Renal cortex interstitium (tissue), 11 donors: ENCODE measurements at regions not wholly inside any gene's neighbourhood (a gene's known extent, or its start where the extent isn't known, plus 50 kb on each side); places are given as distances from the start of the nearest gene placed in this dataset.
A peak's percentile ranks its signal among the peaks of the same experiment; 100 is the strongest.

ENCODE experiments used
- DNase-seq, 11 donors: peaks; one replicate each; pipeline ENCODE4 v3.0.0-alpha.2; 2013; ENCODE audit warnings: low read depth in 9 of 11, low spot score in 4 of 11; ENCODE audit errors: extremely low read depth in 1 of 11

DNA sequence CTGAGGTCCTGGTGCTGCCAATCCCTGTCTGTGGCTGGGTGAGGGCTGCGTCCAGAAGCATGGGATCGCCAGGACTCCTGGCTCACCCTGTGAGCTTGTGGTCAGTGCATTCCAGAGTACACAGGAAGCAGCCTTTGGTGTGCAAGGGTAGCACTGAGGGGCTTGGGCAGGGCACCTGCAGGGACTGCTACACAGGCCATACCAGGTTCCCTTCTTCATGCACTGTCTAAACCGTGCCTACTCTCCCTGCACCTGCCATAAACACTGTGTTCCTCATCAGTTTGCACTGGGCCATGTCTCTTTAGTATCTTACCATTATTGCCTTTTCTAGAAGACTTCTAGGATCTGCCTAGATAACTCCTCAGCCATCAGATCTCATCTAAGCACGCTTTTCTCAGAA is 72.8 kb upstream of the NKX2-2 start:
- no peak for DNase-seq

DNA sequence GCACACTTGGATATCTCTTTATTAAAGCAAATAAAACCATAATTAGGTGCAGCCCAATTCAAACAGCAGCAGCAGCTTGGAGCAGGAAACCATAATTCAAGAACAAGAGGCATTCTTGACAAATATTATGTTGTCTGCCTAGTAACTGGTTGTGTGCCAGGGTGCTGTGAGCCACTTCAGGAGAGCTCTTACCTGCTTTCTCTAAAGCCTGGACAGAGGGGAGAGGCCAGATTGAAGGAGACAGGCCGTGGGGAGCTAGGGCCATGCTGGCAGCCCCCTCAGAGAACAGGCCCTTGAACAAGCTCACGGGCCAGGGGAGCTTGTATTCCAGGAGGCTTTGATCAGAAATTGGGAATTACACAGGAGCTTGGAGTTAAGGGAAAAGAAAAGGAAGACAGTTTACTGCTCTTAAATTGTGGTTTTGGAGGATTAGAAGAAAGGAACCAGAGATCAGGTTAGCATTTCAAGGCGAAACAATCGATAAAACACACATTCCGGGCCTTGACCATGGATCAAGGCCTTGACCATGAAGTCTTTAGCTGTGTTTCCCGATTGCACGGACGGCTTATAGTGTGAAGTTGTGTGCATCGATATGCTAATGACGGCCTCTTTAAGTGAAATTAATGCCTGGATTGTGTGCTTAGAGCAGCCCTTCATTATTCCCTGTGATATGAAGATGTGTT is 69.8 kb upstream of the NKX2-2 start:
- DNase-seq, result no peak

DNA sequence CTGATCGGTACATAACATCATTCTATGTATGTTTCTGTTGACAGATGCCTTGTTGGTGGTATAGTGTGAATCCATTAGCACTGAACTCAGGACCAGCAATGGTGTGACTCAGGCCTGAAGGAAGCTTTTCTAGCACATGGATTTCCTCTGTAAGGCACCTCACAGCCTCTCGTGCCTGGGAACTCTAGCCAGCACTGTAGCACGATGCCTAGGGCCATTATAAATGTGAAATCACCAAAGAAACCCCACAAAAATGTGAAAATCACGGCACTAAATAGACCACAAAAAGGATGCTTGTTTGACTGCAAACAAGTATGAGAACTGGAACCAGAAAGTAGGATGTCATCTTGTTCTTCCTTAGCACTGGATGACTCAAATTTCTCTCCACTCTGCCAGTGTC is 63.7 kb upstream of the NKX2-2 start:
- DNase-seq, result no peak

DNA sequence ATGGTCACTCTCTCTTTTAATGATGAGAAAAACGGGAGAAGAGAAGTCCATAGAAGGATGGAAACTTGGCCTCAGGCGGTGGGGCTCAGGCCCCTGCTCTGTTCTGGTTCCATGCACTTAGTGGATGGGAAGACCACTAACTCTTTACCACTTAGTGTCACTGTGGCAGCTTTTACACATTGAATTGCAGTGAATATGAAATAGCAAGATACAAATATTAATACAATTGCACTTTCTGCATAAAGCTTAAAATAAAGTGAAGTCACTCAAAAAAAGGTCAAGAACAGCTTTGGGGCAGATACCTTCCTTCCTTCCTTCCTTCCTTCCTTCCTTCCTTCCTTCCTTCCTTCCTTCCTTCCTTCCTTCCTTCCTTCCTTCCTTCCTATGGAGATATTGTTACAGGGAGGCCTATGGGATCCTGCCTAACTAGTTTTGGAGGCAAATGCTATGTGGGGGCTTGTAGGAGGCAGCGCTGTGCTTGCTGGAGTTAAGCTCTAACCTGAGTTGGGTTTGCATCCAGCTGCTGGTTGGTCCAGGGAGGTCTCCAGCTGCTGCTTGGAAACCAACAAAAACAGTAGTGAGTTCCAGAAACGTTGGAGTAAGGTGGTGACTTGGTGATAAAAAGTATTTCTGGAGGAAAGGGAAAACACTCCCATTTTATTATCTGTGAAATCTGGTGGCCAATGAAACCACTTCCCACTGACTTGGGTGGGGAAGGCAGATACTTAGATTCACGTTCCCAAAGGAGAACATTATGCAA is 62.3 kb upstream of the NKX2-2 start:
- no peak for DNase-seq

DNA sequence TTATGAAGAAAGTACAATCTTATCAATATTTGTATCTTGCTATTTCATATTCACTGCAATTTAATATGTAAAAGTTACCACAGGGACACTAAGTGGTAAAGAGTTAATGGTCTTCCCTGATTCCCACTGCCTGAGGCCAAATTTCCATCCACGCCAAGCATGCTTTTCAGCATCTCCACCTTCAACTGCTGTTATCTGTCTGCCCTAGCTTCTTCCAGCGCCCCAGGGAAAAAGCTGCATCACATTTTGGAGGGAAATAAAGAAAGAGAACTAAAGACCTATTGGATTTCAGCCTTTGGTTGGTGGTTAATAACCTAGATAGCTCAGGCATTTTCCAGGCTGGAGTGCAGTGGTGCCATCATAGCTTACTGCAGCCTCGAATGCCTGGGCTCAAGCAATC is 61.3 kb upstream of the NKX2-2 start:
- DNase-seq, result no peak

DNA sequence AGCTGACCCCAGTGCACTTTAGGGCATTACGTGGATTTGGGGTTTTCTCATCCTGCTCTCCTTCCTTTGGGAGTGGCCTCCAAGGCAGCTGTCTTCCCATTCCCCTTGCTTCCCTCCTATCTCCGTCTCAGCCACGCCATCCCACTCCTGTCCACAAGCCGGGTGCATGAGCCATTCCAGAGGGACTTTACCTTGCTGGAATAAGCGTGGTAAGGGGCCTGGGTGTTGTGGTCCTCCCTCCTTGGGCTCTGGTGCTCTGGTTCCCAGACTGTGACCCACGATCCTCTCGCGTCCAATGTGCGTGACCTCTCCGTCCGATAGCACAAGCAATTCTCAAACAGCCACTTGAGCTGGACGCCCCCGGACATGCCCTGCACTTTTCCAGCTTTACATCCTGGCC is 60.6 kb upstream of the NKX2-2 start:
- DNase-seq, result no peak

DNA sequence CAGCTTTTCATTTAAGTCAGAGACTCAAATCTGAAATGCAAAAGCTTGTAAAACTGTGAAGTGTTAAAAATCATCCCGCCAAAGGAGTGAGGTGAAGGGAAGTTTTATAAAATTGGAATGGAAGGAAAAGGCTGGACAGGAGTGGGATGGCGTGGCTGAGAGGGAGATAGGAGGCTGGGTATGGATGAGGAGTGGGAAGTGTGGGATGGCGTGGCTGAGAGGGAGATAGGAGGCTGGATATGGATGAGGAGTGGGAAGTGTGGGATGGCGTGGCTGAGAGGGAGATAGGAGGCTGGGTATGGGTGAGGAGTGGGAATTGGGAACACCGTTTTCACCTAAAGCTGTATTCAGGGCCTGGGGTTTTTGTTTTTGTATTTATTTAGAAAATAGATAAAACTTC is 59.4 kb upstream of the NKX2-2 start:
- no peak for DNase-seq

DNA sequence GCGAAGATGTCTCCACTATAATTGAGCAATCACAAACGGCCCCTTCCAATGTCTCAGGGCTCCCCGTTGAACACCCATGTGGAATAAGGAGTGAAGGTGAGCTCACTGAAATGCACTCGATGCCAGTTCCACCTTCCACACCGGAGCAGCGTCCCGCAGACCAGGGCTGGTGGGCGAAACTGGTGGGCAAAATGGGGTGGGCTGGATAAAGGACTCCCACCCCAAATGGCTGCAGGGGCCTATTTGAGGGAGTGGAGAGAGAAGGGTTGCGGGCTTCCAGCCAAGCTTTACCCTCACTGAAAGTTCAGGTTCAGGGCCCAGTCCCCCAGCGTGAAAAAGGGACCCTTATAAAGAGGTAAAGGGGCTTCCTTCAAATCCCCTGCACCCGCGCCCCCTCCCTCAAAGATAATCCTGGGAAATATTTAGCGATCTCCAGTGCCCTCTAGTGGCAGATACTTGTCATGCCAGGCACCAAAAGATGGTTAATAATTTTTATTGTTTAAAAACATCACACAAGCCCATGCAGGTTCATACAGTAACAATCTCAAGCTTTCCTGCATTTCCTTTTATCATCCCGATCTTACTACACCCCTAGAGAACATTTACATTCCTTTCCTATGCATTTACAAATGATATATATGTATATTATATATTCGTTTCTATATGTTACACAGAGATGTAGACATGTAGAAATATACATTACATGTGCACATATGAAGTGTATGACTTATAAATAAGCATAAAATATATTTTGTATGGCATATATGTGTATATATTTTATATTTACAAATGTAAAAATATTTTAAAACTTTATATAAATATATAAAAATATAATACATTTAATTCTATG is 58.2 kb upstream of the NKX2-2 start:
- DNase-seq, result peak in 2 of 11 donors; percentile 3

DNA sequence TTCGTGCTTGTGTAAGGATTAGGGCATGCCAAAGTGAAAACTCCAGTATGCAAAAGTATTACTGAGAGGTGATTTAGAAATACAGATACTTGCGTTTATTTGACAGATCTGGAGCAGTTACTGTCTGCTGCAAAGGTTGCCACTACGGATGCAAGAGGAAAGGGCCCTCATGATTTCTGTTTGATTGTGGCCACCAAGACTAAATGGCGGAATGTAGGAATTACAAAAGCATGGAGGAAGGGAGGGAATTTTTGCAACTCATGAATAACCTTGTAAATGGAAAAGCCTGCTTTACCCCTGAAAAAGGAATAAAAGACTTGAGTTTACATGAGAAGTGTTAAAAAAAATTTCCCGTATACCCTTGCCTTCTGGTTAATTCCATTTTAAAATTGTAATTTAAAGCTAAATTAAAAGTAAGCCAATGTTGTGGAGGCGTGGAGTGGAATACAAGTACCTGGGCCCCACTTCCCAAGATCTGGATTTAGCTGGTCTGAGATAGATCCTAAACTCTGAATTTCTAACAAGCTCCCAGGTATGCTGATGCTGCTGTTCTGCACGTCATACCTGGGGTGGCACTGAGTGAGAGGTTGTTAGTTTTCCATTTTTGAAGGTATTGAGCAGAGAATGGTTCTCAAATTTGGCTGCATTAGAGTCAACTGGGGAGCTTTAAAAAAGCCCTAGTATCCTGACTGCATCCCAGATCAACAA is 56.6 kb upstream of the NKX2-2 start:
- DNase-seq, result no peak

DNA sequence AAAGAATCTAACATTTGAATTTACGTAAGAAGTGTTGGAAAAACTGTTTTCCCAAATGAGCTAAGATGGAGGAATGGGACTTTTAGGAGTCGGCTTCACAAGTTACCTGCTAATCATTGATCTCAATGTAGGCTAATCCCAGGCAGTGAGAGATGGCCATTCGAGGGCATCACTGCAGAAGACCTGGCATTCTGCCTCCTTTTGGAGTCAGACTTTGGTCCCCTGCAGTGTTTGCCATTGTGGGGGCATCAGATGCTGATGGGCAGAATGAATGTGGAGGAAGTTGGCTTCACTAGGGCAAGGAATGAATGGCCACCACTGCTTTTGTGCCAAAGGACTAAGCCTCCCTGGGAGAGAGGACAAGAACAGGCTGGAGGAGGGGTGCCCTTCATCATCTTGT is 55.7 kb upstream of the NKX2-2 start:
- DNase-seq, result no peak

DNA sequence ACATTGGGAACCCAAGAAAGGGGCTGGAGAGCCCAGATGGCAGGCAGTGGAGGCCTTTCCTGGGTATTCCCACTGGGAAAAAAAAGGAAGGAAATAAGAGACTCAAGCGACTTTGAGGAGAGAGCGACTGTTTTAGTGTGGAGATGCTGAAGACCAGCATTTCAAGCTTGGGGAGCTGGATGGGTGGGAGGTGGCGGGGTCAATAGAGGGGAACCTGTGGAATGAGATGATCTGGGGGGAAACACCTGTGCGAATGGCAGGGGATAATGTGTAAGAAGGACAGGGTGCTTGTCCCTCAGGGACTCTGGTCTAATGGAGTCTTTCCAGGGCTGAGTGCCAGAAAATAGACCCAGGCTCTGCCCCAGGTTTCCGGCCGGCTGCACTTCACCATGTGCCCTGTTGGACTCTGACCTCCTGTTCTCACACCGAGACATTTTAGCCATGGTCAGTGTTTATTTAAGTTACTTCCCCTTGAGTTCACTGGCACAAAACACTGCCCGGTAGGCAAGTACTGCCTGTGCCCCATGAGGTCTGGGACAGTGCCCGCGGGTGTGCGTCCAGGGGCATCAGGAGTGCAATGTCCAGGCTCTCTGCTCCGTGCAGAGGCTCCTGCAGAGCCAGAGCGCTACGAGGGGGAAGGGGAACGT is 50.4 kb upstream of the NKX2-2 start:
- peak in 3 of 11 donors; percentile 11 to 18 (median 12) for DNase-seq
